Activated CD4-positive, alpha-beta T cell treated with anti-CD3 and anti-CD28 coated beads for 48 hours (primary cell): ENCODE measurements at regions not wholly inside any gene's neighbourhood (a gene's known extent, or its start where the extent isn't known, plus 50 kb on each side); places are given as distances from the start of the nearest gene placed in this dataset.
"Not testable (repeated sequence)": the region's sequence is repeated elsewhere in the genome, so short reads cannot be mapped to it uniquely, and the experiment has no call there.

Source experiments
- DNase-seq: peaks from one replicate; pipeline ENCODE4 v3.0.0-alpha.2; 2020

DNA sequence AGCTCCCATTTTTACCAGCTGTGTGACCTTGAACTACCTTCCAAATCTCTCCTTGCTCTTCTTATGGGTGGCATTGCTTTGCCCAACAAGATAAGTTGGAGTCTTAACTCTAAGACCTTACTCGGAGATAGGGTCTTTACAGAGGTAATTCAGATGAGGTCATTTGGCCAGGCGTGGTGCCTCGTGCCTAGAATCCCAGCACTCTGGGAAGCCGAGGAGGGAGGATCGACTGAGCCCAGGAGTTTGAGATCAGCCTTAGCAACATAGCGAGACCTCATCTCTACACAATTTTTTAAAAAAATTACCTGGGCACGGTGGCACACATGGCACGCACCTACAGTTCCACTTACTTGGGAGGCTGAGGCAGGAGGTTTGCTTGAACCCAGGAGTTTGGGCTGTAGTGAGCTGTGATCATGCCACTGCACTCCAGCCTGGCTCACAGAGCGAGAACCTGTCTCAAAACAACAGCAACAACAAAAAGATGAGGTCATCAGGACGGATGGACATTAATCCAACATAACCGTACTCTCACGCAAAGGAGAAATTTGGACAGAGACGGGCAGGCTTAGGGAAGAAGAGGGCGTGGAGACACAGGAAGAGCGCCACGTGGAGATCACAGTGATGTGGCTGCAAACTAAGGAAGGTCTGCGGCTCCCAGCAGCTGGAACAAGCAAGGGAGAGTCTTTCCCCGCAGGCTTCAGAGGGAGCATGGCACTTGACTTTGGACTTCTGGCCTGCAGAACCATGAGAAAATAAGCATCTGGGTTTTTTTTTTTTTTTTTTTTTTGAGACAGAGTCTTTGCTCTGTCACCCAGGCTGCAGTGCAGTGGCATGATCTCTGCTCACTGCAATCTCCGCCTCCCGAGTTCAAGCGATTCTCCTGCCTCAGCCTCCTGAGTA is 122.3 kb upstream of the CARD11 start:
- DNase-seq: no peak

DNA sequence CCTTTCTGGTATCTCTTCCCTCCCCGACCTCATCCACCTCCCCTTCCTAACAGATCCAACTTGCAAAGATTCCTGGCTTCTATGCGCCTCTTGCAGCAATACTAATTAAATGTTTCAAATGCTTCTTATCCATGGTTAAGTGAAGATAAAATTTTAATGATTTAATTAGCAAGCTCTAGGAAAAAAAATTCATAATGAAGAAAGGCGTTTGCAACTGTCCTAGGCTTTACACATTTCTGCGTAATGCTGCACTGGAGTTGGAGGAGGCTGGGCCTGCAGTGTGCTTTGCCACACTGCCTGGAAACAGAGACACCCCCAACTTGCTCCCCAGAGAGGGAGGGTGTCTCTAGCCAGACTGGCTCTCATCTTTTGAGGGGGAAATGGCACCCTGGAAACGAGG is 123.9 kb upstream of the CARD11 start:
- no peak for DNase-seq

DNA sequence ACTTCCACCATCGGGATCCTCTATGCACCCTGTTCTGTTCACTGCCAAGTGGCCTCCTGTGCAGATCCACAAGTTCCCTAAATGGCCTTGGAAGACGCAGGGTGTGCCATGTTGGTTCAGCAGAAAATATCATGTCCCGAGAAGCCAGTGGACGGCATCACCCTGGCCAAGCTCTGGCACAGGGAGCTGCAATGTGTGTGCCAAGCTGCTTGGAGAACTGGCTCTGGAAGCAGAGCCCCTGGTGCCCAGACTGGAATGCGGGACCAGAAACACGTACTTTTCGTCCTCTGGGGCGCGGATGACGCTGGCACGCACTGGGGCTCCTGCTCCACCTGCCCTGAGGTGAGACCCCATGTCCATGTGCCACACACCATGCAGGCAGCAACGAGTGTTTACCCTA is 124.7 kb upstream of the CARD11 start:
- no peak for DNase-seq

- no peak for DNase-seq
These were observed 125.2 kb upstream of the CARD11 start for GRCh38 chr7:3168869-3169268.

DNA sequence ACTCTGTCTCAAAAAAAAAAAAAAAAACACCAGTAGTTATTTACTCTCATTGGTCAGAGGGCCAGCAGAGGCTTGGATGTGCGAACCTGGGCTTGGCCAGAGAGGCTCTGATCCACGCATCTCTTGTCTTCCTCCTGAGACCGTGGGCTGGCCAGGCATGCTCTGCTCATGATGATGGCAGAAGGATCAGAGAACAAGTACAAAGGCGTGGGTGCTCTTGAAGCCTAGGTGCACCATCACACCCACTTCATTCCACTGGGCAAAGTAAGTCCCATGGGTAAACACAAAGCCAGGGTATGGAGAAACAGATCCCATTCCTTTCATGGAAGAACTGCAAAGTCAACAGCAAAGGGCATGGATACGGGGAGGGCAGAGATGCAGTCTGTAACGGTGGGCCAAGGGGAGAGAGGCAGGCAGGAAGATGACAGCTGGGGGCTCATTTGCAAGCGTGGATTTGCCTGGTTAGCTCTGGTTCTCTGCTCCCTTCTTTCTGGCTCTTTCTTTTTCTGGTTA is 128.2 kb upstream of the SDK1 start:
- no peak for DNase-seq

DNA sequence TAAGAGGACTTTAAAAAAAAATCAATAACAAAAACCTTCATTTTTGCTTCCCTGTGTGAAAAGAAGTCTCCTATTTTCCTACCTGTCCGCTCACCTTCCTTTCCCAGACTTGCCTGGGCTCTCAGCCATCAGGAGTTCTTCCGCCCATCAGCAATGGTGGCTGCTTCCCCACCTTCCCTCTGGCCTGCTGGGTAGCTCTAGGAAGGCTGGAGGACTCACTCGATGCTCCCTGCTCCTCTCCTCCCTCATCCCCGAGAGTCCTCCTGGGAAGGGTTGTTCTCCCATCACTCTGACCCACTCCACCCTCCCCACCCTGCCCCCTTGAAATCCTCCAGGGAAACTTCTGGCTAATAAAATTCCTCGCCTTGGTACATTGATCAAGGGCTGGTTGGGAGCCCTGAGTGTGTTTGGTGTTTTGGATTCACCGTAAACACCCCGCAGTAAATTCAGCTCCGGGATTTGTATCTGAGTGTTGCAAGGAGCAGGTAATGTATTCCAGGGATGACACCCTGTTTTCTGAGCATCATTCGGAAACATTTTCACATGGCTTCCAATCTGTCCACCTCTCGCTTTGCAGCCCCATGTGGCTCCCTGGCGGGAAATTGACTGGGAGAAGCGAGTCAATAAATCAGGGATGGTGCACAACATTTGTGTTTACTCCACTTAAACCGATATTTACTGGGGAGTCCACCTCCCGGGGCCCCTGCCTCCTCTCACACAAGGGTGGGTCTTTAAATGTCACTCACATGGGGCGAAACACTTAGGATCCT is 126.4 kb upstream of the SDK1 start:
- no peak for DNase-seq

DNA sequence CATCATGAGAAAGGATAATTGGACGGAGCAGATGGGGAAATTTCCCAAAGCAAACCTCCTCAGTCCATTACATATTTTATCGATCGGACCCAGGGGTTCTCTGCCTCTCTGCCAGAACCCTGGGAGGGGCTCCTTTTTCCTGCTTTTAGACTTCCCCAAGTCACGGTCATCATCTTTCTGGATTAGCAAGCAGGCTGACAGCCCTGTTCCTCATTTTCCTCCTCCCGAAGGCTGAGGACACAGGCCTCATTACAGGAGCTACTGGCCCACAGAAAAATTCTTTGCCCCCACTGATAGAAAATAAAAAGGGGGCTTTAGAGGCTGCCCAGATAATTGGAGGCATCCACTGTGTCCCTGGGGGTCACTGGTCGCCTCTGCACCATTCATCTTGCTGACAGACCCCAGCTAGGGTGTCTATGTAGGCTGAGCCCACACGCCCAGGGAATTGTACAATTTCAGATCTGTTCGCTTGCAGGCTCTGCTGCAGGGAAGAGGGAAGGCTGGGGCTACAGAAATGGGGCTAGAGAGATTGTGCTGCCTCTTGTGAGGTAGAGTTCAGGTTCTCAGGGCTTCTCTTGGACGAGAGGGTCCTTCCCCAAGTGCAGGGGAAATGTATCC is 125.7 kb upstream of the SDK1 start:
- no peak for DNase-seq

GRCh38 chr7:3176112-3177000 is 124.7 kb upstream of the SDK1 start:
- DNase-seq: no peak

GRCh38 chr7:3177271-3177670 is 123.8 kb upstream of the SDK1 start:
- DNase-seq: no peak

DNA sequence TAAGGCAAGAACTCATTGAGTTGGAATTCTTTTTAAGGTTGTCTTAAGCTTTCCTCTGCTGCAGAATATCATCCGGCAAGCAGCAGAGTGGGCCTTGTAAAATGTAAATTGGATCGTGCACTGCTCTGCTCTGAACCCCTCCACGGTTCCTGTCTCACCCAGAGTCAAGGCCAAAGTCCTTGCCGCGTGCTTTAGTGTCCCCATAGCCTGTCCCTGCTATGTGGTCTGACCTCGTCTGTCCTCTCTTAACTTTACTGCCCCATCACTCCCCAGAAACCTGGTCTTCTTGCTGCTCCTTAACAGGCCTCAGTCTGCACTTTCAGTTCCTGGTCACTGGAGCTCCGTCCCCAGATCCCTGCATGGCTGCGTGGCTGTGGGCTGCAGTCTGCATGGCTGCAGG is 121.6 kb upstream of the SDK1 start:
- DNase-seq: no peak

DNA sequence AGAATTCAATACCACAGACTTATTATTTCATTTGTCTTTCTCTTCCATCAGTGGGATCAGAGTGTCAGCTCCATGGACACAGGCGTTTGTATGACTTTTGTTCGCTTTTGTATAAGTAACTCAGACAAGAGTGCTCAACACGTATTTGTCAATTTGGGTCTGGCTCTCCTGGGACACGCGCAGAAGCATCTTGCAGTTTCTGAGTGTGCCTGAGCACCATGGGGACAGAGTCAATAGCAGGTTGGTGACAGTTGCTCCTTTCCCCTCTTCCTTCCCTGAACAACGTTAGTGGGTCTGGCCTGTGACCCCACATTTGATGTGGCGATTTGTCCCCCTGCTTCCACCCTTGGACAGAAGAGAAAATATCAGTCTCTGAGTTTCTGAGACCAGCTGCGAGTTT is 120.4 kb upstream of the SDK1 start:
- no peak for DNase-seq

DNA sequence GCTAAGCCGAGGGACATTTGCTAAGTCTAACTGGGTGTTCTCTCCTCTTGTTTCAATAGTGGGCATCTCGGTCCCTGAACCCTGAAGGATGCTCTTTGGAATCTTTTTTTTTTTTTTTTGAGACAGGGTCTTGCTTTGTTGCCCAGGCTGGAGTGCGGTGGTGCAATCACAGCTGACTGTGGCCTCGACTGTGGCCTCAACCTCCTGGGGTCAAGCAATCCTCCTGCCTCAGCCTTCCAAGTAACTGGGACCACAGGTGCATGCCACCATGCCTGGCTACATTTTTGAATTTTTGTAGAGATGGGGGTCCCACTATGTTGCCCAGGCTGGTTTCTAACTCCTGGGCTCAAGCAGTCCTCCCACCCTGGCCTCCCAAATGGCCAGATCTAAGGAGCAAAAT is 119.0 kb upstream of the SDK1 start:
- DNase-seq: not testable (repeated sequence)

DNA sequence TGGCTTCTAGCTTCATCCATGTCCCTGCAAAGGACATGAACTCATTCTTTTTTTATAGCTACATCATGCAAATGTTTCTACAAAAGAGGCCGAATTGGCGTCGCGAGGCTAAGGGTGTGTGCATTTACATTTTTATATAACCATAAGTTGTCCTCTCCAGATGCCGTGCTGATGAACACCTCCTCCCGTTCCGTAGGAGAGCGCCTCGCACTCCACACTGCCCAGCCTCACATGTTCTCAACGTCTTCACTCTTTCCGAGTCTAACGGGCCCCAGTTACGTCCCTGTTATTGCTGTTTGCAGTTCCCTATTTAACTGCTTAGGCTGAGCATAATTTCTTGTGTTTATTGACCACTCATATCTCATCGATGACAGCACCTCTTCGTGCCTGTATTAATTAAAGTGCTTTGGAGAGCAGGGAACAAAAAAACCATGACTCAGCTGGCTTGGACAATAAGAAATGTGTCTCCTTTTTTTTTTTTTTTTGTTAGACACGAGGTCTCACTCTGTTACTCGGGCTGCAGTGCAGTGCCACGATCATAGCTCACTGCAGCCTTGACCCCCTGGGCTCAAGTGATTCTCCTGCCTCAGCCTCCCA is 113.5 kb upstream of the SDK1 start:
- DNase-seq: no peak

DNA sequence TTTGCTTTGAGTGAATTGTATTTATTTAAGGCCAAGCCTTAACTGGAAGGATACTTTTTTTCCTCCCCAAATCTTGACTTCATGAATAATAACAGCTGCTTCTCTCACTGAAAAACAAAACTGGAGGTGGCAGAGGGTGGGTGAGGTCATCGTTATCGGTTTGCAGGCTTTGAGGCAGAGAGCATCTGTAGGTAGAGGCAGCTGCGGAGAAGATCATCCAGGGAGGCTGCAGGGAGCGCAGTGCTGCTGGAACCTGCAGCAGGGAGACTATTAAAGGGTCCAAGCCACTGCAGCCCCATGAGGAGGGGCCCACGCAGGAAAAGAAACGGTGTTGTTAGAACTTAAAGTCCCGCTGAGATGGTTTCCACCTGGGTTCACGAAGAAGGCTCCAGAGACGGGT is 112.1 kb upstream of the SDK1 start:
- DNase-seq: no peak

GRCh38 chr7:3191548-3191947 is 109.5 kb upstream of the SDK1 start:
- no peak for DNase-seq

DNA sequence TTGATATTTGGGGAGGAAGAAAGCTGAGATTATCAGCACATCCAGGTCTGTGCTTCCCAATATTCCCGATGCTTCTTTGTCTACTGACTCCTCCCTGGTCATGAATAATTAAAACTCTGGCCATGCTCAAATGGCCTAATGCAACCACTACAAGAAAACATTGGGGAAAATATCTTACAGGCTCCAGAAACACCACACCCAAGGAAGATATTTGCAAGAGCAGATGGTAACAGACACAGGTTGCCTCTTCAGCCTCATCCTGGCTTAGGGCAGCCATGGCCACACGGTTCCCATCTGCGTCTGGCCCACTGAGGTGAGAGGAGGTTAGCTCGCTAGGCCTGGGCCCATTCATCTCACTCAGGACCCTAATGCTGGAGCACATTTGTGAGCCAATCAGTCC is 108.4 kb upstream of the SDK1 start:
- DNase-seq: no peak

- no peak for DNase-seq
These were observed 107.5 kb upstream of the SDK1 start for GRCh38 chr7:3193379-3194120.

DNA sequence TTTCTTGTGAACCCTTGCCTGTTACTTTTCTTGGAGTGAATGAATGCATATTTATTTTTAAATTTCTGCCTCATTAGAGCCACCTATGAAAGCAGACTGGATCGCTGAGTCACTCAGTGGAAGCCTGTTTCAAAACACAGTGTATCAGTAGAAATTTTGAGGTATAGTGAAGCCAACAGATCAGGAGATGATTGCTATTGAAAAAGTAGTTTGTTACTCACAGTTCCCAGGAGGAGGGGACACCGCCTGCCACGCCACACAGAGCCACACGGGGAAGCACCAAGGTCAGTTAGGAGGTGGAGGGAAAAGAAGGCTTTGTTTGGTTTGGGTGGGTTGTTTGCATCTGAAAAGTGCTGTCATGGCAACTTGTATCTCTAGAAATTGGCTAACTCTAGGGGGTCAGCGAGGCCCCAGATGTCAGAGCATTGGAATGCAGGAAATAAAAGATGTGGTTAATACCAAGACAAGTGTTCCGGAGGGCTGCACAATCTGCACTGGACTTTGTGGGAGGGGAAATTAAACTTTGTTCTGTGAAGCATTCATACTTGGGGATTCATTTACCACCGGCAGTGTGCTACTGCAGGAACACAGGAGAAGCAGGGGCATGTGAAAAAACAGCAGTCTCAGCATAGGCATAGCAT is 106.4 kb upstream of the SDK1 start:
- peak; percentile 20 for DNase-seq

- no peak for DNase-seq
These were observed 105.9 kb upstream of the SDK1 start for GRCh38 chr7:3195160-3195559.

GRCh38 chr7:3196629-3197400 is 104.2 kb upstream of the SDK1 start:
- DNase-seq: no peak
